ENCODE measurements at regions not wholly inside any gene's neighbourhood (a gene's known extent, or its start where the extent isn't known, plus 50 kb on each side); places are given as distances from the start of the nearest gene placed in this dataset.
"Not testable (repeated sequence)": the region's sequence is repeated elsewhere in the genome, so short reads cannot be mapped to it uniquely, and the experiment has no call there.

GRCh38 chrY:12483394-12483793, 217.6 kb upstream of the USP9Y start:
- TF ChIP-seq CTCF (IDR thresholded peaks at IDR 0.05) (no peak), POLR2AphosphoS5 (IDR thresholded peaks at IDR 0.05) (no peak), POLR2A (IDR thresholded peaks at IDR 0.05) (no peak), EP300 (IDR thresholded peaks at IDR 0.05) (no peak)
- Histone ChIP-seq H3K4me1 (no peaks in the 10 kb centered on the region), H3K9me3 (no peaks in the 10 kb centered on the region), H3K36me3 (no peaks in the 10 kb centered on the region), H3K4me3 (no peak overlapping the region), H3K27me3 (no peaks in the 10 kb centered on the region), H3K27ac (no peak overlapping the region)
- no peak for ATAC-seq
- 0% methylated on average over 1 of the region's 3 CpGs; no CpG with 5 or more reads in 1 of the 2 donors for WGBS, 2 donors (ENCODE audit: low coverage in 1 of 2)

GRCh38 chrY:12490558-12491209, 210.3 kb upstream of the USP9Y start:
- Histone ChIP-seq H3K36me3 (no peaks in the 10 kb centered on the region), H3K27me3 (no peaks in the 10 kb centered on the region), H3K4me3 (no peak overlapping the region), H3K4me1 (no peaks in the 10 kb centered on the region), H3K9me3 (no peaks in the 10 kb centered on the region), H3K27ac (no peak overlapping the region)
- TF ChIP-seq POLR2A (IDR thresholded peaks at IDR 0.05) = no peak
- no CpG with 5 or more reads among the region's 13 CpGs for WGBS, 2 donors (ENCODE audit: low coverage in 1 of 2)
- ATAC-seq = no peak

DNA sequence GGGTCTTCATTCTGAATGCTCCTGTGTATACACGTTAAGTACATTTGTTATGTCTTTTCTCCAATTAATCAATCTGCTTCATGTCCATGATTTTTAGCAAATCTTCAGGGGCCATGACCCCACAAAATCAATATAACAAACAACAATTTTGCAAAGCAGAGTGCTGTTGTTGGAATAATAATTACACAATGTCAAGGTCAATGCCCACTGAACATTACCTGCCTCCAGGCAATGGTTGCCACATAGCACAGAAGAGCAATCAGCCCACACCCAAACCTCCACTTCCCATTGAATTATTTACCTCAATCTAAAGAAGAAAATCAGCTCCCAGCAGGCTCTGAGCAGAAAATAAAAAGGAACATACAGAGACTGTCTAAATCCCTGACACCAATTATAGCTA, 208.8 kb upstream of the USP9Y start:
- WGBS, 2 donors (ENCODE audit: low coverage in 1 of 2) = 78% methylated on average over 1 of the region's 1 CpG; no CpG with 5 or more reads in 1 of the 2 donors
- TF ChIP-seq POLR2A (IDR thresholded peaks at IDR 0.05) (no peak), POLR2AphosphoS5 (IDR thresholded peaks at IDR 0.05) (no peak), CTCF (IDR thresholded peaks at IDR 0.05) (no peak), EP300 (IDR thresholded peaks at IDR 0.05) (no peak)
- H3K36me3 ChIP-seq = no peaks in the 10 kb centered on the region

GRCh38 chrY:12496007-12496406, 205.0 kb upstream of the USP9Y start:
- no peak for ATAC-seq
- Histone ChIP-seq H3K27me3 (no peaks in the 10 kb centered on the region), H3K4me1 (no peaks in the 10 kb centered on the region), H3K36me3 (no peaks in the 10 kb centered on the region), H3K9me3 (no peaks in the 10 kb centered on the region), H3K27ac (no peak overlapping the region), H3K4me3 (no peak overlapping the region)
- no CpG with 5 or more reads among the region's 2 CpGs for WGBS, 2 donors (ENCODE audit: low coverage in 1 of 2)
- TF ChIP-seq CTCF (IDR thresholded peaks at IDR 0.05) (no peak), POLR2A (IDR thresholded peaks at IDR 0.05) (no peak), POLR2AphosphoS5 (IDR thresholded peaks at IDR 0.05) (no peak), EP300 (IDR thresholded peaks at IDR 0.05) (no peak)

More for the DNA sequence above, 208.8 kb upstream of the USP9Y start:
- Histone ChIP-seq H3K9me3 (no peaks in the 10 kb centered on the region), H3K4me3 (no peak overlapping the region), H3K27ac (no peak overlapping the region), H3K27me3 (no peaks in the 10 kb centered on the region), H3K4me1 (no peaks in the 10 kb centered on the region)
- ATAC-seq = no peak

GRCh38 chrY:12500096-12500495, 200.9 kb upstream of the USP9Y start:
- no peak for TF ChIP-seq EP300 (IDR thresholded peaks at IDR 0.05)
- TF ChIP-seq POLR2AphosphoS5 (IDR thresholded peaks at IDR 0.05) = no peak
- TF ChIP-seq POLR2A (IDR thresholded peaks at IDR 0.05) = no peak
- TF ChIP-seq CTCF (IDR thresholded peaks at IDR 0.05) = no peak
- no peaks in the 10 kb centered on the region for H3K36me3 ChIP-seq
- H3K27me3 ChIP-seq = no peaks in the 10 kb centered on the region
- WGBS, 2 donors (ENCODE audit: low coverage in 1 of 2) = no CpG with 5 or more reads among the region's 3 CpGs
- ATAC-seq = no peak
- H3K4me1 ChIP-seq = no peaks in the 10 kb centered on the region
- no peak overlapping the region for H3K4me3 ChIP-seq
- no peak overlapping the region for H3K27ac ChIP-seq
- H3K9me3 ChIP-seq = no peaks in the 10 kb centered on the region

- ATAC-seq, H3K27me3 ChIP-seq: not testable (repeated sequence)
Observed at GRCh38 chrY:12504028-12504427, 197.0 kb upstream of the USP9Y start.

More at GRCh38 chrY:12504028-12504427, 197.0 kb upstream of the USP9Y start:
- not testable (repeated sequence) for H3K4me1 ChIP-seq, H3K4me3 ChIP-seq, H3K27ac ChIP-seq, H3K36me3 ChIP-seq, H3K9me3 ChIP-seq
- WGBS, 2 donors (ENCODE audit: low coverage in 1 of 2) = 79% methylated on average over 2 of the region's 4 CpGs; no CpG with 5 or more reads in 1 of the 2 donors
